ENCODE measurements at regions not wholly inside any gene's neighbourhood (a gene's known extent, or its start where the extent isn't known, plus 50 kb on each side); places are given as distances from the start of the nearest gene placed in this dataset.

GRCh38 chr7:49074538-49074937 is 150.2 kb downstream of the CDC14C start:
- no peak overlapping the region for H3K4me3 ChIP-seq (ENCODE audit: low read depth, low read length)
- DNase-seq (ENCODE audit: low read depth), result no peak
- no peak for TF ChIP-seq CTCF (IDR thresholded peaks at IDR 0.05; ENCODE audit: insufficient read depth, low read length)

- no peak overlapping the region for H3K4me3 ChIP-seq (ENCODE audit: low read depth, low read length)
- no peak for TF ChIP-seq CTCF (IDR thresholded peaks at IDR 0.05; ENCODE audit: insufficient read depth, low read length)
- no peak for DNase-seq (ENCODE audit: low read depth)
These were observed 156.6 kb downstream of the CDC14C start for GRCh38 chr7:49080896-49081475.

GRCh38 chr7:49088017-49088416 is 163.7 kb downstream of the CDC14C start:
- no peak overlapping the region for H3K4me3 ChIP-seq (ENCODE audit: low read depth, low read length)

GRCh38 chr7:49089717-49090116 is 165.4 kb downstream of the CDC14C start:
- no peak for DNase-seq (ENCODE audit: low read depth)
- no peak overlapping the region for H3K4me3 ChIP-seq (ENCODE audit: low read depth, low read length)
- TF ChIP-seq CTCF (IDR thresholded peaks at IDR 0.05; ENCODE audit: insufficient read depth, low read length), result no peak

More at GRCh38 chr7:49088017-49088416, 163.7 kb downstream of the CDC14C start:
- no peak for TF ChIP-seq CTCF (IDR thresholded peaks at IDR 0.05; ENCODE audit: insufficient read depth, low read length)
- no peak for DNase-seq (ENCODE audit: low read depth)

- no peak overlapping the region for H3K4me3 ChIP-seq (ENCODE audit: low read depth, low read length)
- TF ChIP-seq CTCF (IDR thresholded peaks at IDR 0.05; ENCODE audit: insufficient read depth, low read length), result no peak
- no peak for DNase-seq (ENCODE audit: low read depth)
These were observed 166.7 kb downstream of the CDC14C start for GRCh38 chr7:49091089-49091488.

- DNase-seq (ENCODE audit: low read depth), result no peak
These were observed 167.2 kb downstream of the CDC14C start for GRCh38 chr7:49091519-49091918.

More at GRCh38 chr7:49091519-49091918, 167.2 kb downstream of the CDC14C start:
- TF ChIP-seq CTCF (IDR thresholded peaks at IDR 0.05; ENCODE audit: insufficient read depth, low read length), result no peak
- H3K4me3 ChIP-seq (ENCODE audit: low read depth, low read length), result no peak overlapping the region

Measured in fibroblast of the aortic adventitia (primary cell).